ENCODE measurements at regions not wholly inside any gene's neighbourhood (a gene's known extent, or its start where the extent isn't known, plus 50 kb on each side); places are given as distances from the start of the nearest gene placed in this dataset.

DNA sequence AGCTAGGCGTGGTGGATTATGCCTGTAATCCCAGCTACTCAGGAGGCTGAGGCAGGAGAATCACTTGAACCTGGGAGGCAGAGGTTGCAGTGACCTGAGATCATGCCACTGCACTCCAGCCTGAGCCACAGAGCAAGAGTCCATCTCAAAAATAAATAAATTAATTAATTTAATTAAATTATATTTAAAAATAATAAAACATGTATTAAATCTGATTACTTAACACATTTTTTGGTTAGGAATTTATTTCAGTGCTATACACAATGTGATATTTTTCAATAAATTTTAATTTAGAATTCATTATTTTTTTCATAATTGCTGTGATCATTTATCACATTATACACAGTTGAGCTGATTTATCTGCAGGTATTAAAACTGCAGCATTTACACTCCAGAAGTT, 1101.5 kb upstream of the MIR17HG start:
- Histone ChIP-seq H3K36me3 (ENCODE audit: control insufficient read depth in 4 of 4, insufficient read depth in 3 of 4, low read depth in 1 of 4, low read length in 3 of 4) (no peaks in the 10 kb centered on the region), H3K4me1 (ENCODE audit: control insufficient read depth in 4 of 4, insufficient read depth in 4 of 4, low read length in 3 of 4) (no peaks in the 10 kb centered on the region), H3K9ac (ENCODE audit: low read depth in 1 of 2, low read length in 2 of 2) (no peak overlapping the region), H3K9me3 (ENCODE audit: control insufficient read depth in 4 of 4, low read length in 3 of 4) (no peaks in the 10 kb centered on the region), H3K27ac (ENCODE audit: low read depth in 1 of 2, low read length in 2 of 2) (no peak overlapping the region), H3K27me3 (ENCODE audit: control insufficient read depth in 4 of 4, insufficient read depth in 4 of 4, low read length in 3 of 4) (no peaks in the 10 kb centered on the region), H3K4me3 (ENCODE audit: low read depth in 1 of 3, low read length in 3 of 3) (no peak overlapping the region)
- no peak for DNase-seq (ENCODE audit: low spot score)
- TF ChIP-seq RAD21 (IDR thresholded peaks at IDR 0.05) (no peak), RXRA (IDR thresholded peaks at IDR 0.05) (no peak), FOXA1 (IDR thresholded peaks at IDR 0.05) (no peak), GABPA (IDR thresholded peaks at IDR 0.05 in 1 of 2, conservative IDR thresholded peaks at IDR 0.05 in 1 of 2) (no peak)
- TF ChIP-seq, protein P1, sequence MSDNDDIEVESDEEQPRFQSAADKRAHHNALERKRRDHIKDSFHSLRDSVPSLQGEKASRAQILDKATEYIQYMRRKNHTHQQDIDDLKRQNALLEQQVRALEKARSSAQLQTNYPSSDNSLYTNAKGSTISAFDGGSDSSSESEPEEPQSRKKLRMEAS (IDR thresholded peaks at IDR 0.05) = no peak
- TF ChIP-seq, protein P2, sequence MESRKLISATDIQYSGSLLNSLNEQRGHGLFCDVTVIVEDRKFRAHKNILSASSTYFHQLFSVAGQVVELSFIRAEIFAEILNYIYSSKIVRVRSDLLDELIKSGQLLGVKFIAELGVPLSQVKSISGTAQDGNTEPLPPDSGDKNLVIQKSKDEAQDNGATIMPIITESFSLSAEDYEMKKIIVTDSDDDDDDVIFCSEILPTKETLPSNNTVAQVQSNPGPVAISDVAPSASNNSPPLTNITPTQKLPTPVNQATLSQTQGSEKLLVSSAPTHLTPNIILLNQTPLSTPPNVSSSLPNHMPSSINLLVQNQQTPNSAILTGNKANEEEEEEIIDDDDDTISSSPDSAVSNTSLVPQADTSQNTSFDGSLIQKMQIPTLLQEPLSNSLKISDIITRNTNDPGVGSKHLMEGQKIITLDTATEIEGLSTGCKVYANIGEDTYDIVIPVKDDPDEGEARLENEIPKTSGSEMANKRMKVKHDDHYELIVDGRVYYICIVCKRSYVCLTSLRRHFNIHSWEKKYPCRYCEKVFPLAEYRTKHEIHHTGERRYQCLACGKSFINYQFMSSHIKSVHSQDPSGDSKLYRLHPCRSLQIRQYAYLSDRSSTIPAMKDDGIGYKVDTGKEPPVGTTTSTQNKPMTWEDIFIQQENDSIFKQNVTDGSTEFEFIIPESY (IDR thresholded peaks at IDR 0.05) = no peak
- TF ChIP-seq, protein P3, sequence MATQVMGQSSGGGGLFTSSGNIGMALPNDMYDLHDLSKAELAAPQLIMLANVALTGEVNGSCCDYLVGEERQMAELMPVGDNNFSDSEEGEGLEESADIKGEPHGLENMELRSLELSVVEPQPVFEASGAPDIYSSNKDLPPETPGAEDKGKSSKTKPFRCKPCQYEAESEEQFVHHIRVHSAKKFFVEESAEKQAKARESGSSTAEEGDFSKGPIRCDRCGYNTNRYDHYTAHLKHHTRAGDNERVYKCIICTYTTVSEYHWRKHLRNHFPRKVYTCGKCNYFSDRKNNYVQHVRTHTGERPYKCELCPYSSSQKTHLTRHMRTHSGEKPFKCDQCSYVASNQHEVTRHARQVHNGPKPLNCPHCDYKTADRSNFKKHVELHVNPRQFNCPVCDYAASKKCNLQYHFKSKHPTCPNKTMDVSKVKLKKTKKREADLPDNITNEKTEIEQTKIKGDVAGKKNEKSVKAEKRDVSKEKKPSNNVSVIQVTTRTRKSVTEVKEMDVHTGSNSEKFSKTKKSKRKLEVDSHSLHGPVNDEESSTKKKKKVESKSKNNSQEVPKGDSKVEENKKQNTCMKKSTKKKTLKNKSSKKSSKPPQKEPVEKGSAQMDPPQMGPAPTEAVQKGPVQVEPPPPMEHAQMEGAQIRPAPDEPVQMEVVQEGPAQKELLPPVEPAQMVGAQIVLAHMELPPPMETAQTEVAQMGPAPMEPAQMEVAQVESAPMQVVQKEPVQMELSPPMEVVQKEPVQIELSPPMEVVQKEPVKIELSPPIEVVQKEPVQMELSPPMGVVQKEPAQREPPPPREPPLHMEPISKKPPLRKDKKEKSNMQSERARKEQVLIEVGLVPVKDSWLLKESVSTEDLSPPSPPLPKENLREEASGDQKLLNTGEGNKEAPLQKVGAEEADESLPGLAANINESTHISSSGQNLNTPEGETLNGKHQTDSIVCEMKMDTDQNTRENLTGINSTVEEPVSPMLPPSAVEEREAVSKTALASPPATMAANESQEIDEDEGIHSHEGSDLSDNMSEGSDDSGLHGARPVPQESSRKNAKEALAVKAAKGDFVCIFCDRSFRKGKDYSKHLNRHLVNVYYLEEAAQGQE (IDR thresholded peaks at IDR 0.05) = no peak
- WGBS = 86% methylated on average over 1 of the region's 1 CpG

DNA sequence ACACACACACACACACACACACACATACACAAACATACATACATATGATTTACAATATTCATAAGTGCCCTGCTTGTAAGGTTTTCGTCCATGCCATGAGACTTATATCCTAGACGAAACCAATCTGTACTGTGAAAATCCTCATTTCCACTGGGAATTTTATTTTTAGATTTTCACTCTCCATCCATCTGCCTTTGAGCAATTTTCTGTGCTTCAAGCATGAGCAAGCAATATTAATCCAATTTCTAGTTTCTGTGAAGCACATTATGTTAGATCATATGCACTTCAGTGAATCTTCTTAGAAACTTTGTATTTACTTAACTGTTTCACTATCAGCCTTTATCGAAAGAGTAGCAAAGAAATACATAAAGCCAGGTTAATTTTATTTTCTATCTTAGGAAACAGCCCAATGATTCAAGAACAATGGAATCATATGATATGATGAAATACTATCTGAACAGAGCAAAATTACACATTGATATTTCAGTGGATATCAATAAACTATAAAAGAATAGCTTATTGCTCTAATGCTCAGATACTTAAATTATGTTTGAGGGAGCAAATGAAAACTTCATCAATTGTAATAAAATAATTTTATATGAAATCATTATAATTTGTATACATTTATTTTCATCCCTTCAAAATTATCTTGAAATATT, 1100.7 kb upstream of the MIR17HG start:
- Histone ChIP-seq H3K27me3 (ENCODE audit: control insufficient read depth in 4 of 4, insufficient read depth in 4 of 4, low read length in 3 of 4) (no peaks in the 10 kb centered on the region), H3K4me3 (ENCODE audit: low read depth in 1 of 3, low read length in 3 of 3) (no peak overlapping the region), H3K9me3 (ENCODE audit: control insufficient read depth in 4 of 4, low read length in 3 of 4) (no peaks in the 10 kb centered on the region), H3K36me3 (ENCODE audit: control insufficient read depth in 4 of 4, insufficient read depth in 3 of 4, low read depth in 1 of 4, low read length in 3 of 4) (no peaks in the 10 kb centered on the region), H3K27ac (ENCODE audit: low read depth in 1 of 2, low read length in 2 of 2) (no peak overlapping the region), H3K4me1 (ENCODE audit: control insufficient read depth in 4 of 4, insufficient read depth in 4 of 4, low read length in 3 of 4) (no peaks in the 10 kb centered on the region), H3K9ac (ENCODE audit: low read depth in 1 of 2, low read length in 2 of 2) (no peak overlapping the region)
- no peak for TF ChIP-seq EGR1 (IDR thresholded peaks at IDR 0.05; ENCODE audit: low read depth in 2 of 2)
- no peak for TF ChIP-seq HNF4A (conservative IDR thresholded peaks at IDR 0.05)
- TF ChIP-seq GABPA (IDR thresholded peaks at IDR 0.05 in 1 of 2, conservative IDR thresholded peaks at IDR 0.05 in 1 of 2) = no peak
- no peak for TF ChIP-seq TAF1 (conservative IDR thresholded peaks at IDR 0.05)
- TF ChIP-seq, protein P4, sequence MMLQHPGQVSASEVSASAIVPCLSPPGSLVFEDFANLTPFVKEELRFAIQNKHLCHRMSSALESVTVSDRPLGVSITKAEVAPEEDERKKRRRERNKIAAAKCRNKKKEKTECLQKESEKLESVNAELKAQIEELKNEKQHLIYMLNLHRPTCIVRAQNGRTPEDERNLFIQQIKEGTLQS (IDR thresholded peaks at IDR 0.05) = no peak
- no peak for TF ChIP-seq JUND (IDR thresholded peaks at IDR 0.05)
- TF ChIP-seq SP1 (IDR thresholded peaks at IDR 0.05) = no peak
- TF ChIP-seq, protein P2 (IDR thresholded peaks at IDR 0.05) = no peak
- no peak for TF ChIP-seq RAD21 (IDR thresholded peaks at IDR 0.05)
- TF ChIP-seq FOXA1 (IDR thresholded peaks at IDR 0.05) = no peak
- DNase-seq (ENCODE audit: low spot score) = no peak
- 84% methylated on average over 3 of the region's 3 CpGs for WGBS

Measured in liver (tissue), 7 donors.